PC-3 (cell line): ENCODE measurements at regions not wholly inside any gene's neighbourhood (a gene's known extent, or its start where the extent isn't known, plus 50 kb on each side); places are given as distances from the start of the nearest gene placed in this dataset.

Experiments
- ATAC-seq: fragments of 200-7000 bp; cut with Tn5 transposase; 2 replicates; pipeline ENCODE4 v1.9.1; 2020; ENCODE audit warnings: mild to moderate bottlenecking, moderate library complexity
- BruUV-seq: library from RNA; stranded (reverse); fragments of 400-500 nt; replicated peaks from 2 replicates; lab custom pipeline; 2021; lab: Mats Ljungman, UMichigan
- CTCF ChIA-PET: fragments of 300-600 bp; sonication (Branson Sonifier 250); formaldehyde crosslinking; loops from one replicate; lab custom pipeline; 2022; ENCODE audit warnings: antibody characterized with exemption; lab: Charles Lee
- POLR2A ChIA-PET: fragments of 300-600 bp; sonication (Branson Sonifier 250); formaldehyde crosslinking; loops from one replicate; lab custom pipeline; 2022; ENCODE audit warnings: antibody characterized with exemption; ENCODE audit not compliant: unreplicated experiment; lab: Charles Lee
- DNase-seq: peaks from one replicate; pipeline ENCODE4 v3.0.0-alpha.2; 2015
- H2AFZ ChIP-seq: fragments of 300-600 bp; sonication (generic); 2 replicates; pipeline ENCODE4 v1.6.0; 2016; ENCODE audit warnings: antibody characterized with exemption, low read length
- H3F3A ChIP-seq: fragments of 300-600 bp; sonication (generic); one replicate; pipeline ENCODE4 v1.6.0; 2017; ENCODE audit warnings: antibody characterized with exemption, low read length, control low read depth, mild to moderate bottlenecking; ENCODE audit not compliant: unreplicated experiment
- H3K27ac ChIP-seq: fragments of 300-600 bp; sonication (generic); 2 replicates; pipeline ENCODE4 v1.5.1; 2016; ENCODE audit warnings: mild to moderate bottlenecking, low read length
- H3K27me3 ChIP-seq: fragments of 300-600 bp; sonication (generic); 2 replicates; pipeline ENCODE4 v1.6.1; 2016; ENCODE audit warnings: low read length, mixed read lengths
- H3K36me3 ChIP-seq: fragments of 300-600 bp; sonication (generic); 2 replicates; pipeline ENCODE4 v1.6.1; 2016; ENCODE audit warnings: low read depth, mixed run types, low read length, mixed read lengths
- H3K4me1 ChIP-seq: fragments of 300-600 bp; sonication (generic); 2 replicates; pipeline ENCODE4 v1.5.1; 2016; ENCODE audit warnings: low read length; ENCODE audit not compliant: insufficient read depth
- H3K4me2 ChIP-seq: fragments of 300-600 bp; sonication (generic); 2 replicates; pipeline ENCODE4 v1.6.0; 2016; ENCODE audit warnings: low read length
- H3K4me3 ChIP-seq: fragments of 300-600 bp; sonication (generic); 2 replicates; pipeline ENCODE4 v1.5.1; 2016; ENCODE audit warnings: mild to moderate bottlenecking, low read length, mixed read lengths
- H3K79me2 ChIP-seq: fragments of 300-600 bp; sonication (generic); 2 replicates; pipeline ENCODE4 v1.6.1; 2017; ENCODE audit warnings: low read length, mixed read lengths
- H3K9ac ChIP-seq: fragments of 300-600 bp; sonication (generic); 2 replicates; pipeline ENCODE4 v1.6.0; 2016; ENCODE audit warnings: mild to moderate bottlenecking, low read length
- H3K9me2 ChIP-seq: fragments of 300-600 bp; sonication (generic); replicated peaks from 2 replicates; pipeline ENCODE4 v1.6.1; 2016; ENCODE audit warnings: mixed run types, low read length, mixed read lengths
- H3K9me3 ChIP-seq: fragments of 300-600 bp; sonication (generic); 2 replicates; pipeline ENCODE4 v1.6.1; 2016; ENCODE audit warnings: low read length, mixed read lengths
- H4K20me1 ChIP-seq: fragments of 300-600 bp; sonication (generic); 2 replicates; pipeline ENCODE4 v1.6.1; 2016; ENCODE audit warnings: low read length, mixed read lengths
- EZH2 ChIP-seq: fragments of 300-600 bp; sonication (generic); IDR thresholded peaks from one replicate; pipeline ENCODE4 v1.6.1; 2017; ENCODE audit warnings: antibody characterized with exemption, mild to moderate bottlenecking, low read length; ENCODE audit not compliant: unreplicated experiment
- EZH2phosphoT487 ChIP-seq: fragments of 300-600 bp; sonication (generic); IDR thresholded peaks from 2 replicates; pipeline ENCODE4 v1.6.1; 2018; ENCODE audit warnings: mild to moderate bottlenecking, antibody characterized with exemption, low read length, borderline replicate concordance
- intact Hi-C: fragments of 100-400 bp; cut with micrococcal nuclease; formaldehyde crosslinking; loops from 2 replicates; pipeline ENCODE4 v1.9.0; 2023
- TF ChIP-seq, protein P1 (sequence below): fragments of 300-600 bp; sonication (generic); conservative IDR thresholded peaks from 2 replicates; pipeline ENCODE4 v1.5.1; 2017; ENCODE audit warnings: antibody characterized with exemption, low read depth, mild to moderate bottlenecking, low read length

DNA sequence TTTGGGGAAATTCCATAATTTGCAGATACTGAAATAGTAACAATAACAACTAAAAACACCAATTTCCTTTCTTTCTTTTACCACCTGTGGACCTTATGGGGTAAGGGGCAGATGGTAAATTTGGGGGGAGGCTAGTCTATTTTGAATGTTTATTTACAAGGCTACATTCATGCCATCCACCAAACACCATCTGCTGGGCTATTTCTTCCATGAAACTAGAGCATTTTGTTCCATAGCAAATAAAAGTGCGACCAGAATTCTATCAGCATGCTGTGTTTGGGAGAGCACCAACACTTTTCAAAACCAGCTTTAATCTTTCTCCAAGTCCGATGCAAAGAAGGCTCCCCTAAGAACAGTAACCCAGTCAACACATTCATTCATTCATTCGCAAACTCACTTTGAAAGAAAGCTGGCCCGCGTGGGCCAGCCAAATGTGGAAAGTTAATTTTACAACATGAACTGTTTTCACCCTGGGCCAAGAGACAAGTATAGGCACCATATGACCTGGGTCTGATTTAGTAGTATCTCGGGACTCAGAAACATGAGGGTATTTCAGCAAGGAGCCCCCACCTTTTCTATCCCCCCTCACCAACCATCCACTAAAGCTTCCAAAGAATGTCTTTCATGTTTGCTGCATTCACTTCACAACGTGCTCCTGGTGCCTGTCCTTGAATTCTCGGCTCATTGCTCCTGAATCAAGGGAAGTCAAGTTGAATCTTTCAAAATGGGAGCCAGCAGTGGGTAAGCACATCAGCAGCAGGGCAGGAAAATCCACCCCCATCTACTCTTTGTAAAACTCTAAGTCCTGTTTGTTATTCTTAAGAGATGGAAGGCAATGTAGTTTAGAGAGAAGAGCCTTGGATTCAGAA is 210.6 kb downstream of the C1D start:
- ChIA-PET POLR2A (no interaction called here), CTCF (interaction anchor here (0.6 kb wide), 1 partner anchor 129 kb away, joined by 8 read pairs; no protein-coding TSS in a partner anchor)
- Histone ChIP-seq H3K36me3 (no peaks in the 10 kb centered on the region), H3K9me2 (no peaks in the 10 kb centered on the region), H3K4me2 (no peak overlapping the region), H3F3A (no peaks in the 10 kb centered on the region), H3K4me1 (no peaks in the 10 kb centered on the region), H3K79me2 (no peaks in the 10 kb centered on the region), H3K4me3 (no peak overlapping the region), H4K20me1 (no peaks in the 10 kb centered on the region), H3K9me3 (no peaks in the 10 kb centered on the region), H3K27ac (no peak overlapping the region), H3K27me3 (no peaks in the 10 kb centered on the region), H2AFZ (no peak overlapping the region), H3K9ac (no peak overlapping the region)
- no peak for DNase-seq
- TF ChIP-seq, protein P1, sequence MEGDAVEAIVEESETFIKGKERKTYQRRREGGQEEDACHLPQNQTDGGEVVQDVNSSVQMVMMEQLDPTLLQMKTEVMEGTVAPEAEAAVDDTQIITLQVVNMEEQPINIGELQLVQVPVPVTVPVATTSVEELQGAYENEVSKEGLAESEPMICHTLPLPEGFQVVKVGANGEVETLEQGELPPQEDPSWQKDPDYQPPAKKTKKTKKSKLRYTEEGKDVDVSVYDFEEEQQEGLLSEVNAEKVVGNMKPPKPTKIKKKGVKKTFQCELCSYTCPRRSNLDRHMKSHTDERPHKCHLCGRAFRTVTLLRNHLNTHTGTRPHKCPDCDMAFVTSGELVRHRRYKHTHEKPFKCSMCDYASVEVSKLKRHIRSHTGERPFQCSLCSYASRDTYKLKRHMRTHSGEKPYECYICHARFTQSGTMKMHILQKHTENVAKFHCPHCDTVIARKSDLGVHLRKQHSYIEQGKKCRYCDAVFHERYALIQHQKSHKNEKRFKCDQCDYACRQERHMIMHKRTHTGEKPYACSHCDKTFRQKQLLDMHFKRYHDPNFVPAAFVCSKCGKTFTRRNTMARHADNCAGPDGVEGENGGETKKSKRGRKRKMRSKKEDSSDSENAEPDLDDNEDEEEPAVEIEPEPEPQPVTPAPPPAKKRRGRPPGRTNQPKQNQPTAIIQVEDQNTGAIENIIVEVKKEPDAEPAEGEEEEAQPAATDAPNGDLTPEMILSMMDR: no peak
- TF ChIP-seq EZH2 (no peak), EZH2phosphoT487 (no peak)
- intact Hi-C loops: no loop called here
- BruUV-seq: no TSS peak
- no peak for ATAC-seq

- BruUV-seq: no TSS peak
- no peak overlapping the region for H3K4me2 ChIP-seq
- DNase-seq: no peak
- H3K4me1 ChIP-seq: no peaks in the 10 kb centered on the region
- H3K9me3 ChIP-seq: no peaks in the 10 kb centered on the region
- H3K9me2 ChIP-seq: no peaks in the 10 kb centered on the region
- no peaks in the 10 kb centered on the region for H3K79me2 ChIP-seq
- no peak overlapping the region for H3K9ac ChIP-seq
- no peaks in the 10 kb centered on the region for H3F3A ChIP-seq
- no peak overlapping the region for H2AFZ ChIP-seq
- H3K27me3 ChIP-seq: no peaks in the 10 kb centered on the region
- no peak for ATAC-seq
- no peak overlapping the region for H3K27ac ChIP-seq
- intact Hi-C loops: no loop called here
- H3K36me3 ChIP-seq: no peaks in the 10 kb centered on the region
- no peak for TF ChIP-seq EZH2phosphoT487
- no peak for TF ChIP-seq EZH2
- TF ChIP-seq, protein P1: no peak
- ChIA-PET POLR2A (no interaction called here), CTCF (no interaction called here)
- no peaks in the 10 kb centered on the region for H4K20me1 ChIP-seq
- H3K4me3 ChIP-seq: no peak overlapping the region
Measured at GRCh38 chr2:67854103-67854743, 208.6 kb downstream of the C1D start.

- no peak for TF ChIP-seq EZH2
- TF ChIP-seq, protein P1: peak; percentile 42; the same call in 1 of the 2 replicates
- no peak overlapping the region for H3K4me3 ChIP-seq
- no TSS peak for BruUV-seq
- H3K4me1 ChIP-seq: no peaks in the 10 kb centered on the region
- H3K4me2 ChIP-seq: no peak overlapping the region
- no peaks in the 10 kb centered on the region for H3F3A ChIP-seq
- intact Hi-C loops: no loop called here
- no peak overlapping the region for H3K9ac ChIP-seq
- no peak overlapping the region for H2AFZ ChIP-seq
- H3K9me2 ChIP-seq: no peaks in the 10 kb centered on the region
- DNase-seq (no peak), ATAC-seq (no peak)
- no peaks in the 10 kb centered on the region for H3K27me3 ChIP-seq
- H3K36me3 ChIP-seq: no peaks in the 10 kb centered on the region
- H3K9me3 ChIP-seq: no peaks in the 10 kb centered on the region
- ChIA-PET POLR2A (no interaction called here), CTCF (no interaction called here)
- no peak overlapping the region for H3K27ac ChIP-seq
- H3K79me2 ChIP-seq: no peaks in the 10 kb centered on the region
- no peaks in the 10 kb centered on the region for H4K20me1 ChIP-seq
Measured at GRCh38 chr2:67854798-67855197, 208.0 kb downstream of the C1D start.
